ENCODE measurements at regions not wholly inside any gene's neighbourhood (a gene's known extent, or its start where the extent isn't known, plus 50 kb on each side); places are given as distances from the start of the nearest gene placed in this dataset.

DNA sequence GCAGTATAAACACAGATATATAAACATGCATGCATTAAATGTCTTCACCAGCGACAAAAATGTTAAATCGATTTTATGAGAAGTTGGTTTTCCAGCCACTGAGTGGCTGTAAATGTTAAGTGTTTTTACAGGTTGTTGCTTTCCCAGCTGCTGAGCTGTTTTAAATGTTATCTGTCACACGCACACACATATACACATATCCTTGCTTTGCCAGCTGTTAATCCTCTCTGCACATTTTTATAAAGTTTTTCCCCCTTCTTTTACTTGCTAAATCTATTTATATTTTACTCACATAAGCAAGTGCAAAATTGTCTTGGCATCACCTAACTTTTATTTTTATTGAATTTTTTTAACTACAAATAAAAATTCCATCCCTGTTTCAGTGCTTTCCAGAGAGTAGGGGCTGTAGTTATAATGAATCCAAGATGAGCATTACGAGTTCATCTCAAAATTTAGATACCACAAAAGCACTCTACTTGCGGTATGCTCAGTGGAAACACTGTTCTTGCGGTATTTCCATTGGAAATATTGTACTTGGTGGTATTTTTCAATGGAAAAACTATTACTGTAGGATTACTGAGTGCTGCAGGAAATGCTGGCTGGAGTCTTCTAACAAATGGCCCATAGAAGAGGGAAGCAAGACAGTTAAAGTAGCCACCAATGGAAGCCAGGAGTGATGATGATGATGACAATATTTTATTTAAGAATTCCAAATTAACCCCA, 124.9 kb upstream of the KCNJ16 start:
- TF ChIP-seq, protein P1, sequence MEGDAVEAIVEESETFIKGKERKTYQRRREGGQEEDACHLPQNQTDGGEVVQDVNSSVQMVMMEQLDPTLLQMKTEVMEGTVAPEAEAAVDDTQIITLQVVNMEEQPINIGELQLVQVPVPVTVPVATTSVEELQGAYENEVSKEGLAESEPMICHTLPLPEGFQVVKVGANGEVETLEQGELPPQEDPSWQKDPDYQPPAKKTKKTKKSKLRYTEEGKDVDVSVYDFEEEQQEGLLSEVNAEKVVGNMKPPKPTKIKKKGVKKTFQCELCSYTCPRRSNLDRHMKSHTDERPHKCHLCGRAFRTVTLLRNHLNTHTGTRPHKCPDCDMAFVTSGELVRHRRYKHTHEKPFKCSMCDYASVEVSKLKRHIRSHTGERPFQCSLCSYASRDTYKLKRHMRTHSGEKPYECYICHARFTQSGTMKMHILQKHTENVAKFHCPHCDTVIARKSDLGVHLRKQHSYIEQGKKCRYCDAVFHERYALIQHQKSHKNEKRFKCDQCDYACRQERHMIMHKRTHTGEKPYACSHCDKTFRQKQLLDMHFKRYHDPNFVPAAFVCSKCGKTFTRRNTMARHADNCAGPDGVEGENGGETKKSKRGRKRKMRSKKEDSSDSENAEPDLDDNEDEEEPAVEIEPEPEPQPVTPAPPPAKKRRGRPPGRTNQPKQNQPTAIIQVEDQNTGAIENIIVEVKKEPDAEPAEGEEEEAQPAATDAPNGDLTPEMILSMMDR (IDR thresholded peaks at IDR 0.05; ENCODE audit: low read length, missing control alignments): no peak
- DNase-seq (ENCODE audit: low read depth): no peak
- H3K4me3 ChIP-seq (replicated peaks; ENCODE audit: low read depth, low read length): no peak overlapping the region

DNA sequence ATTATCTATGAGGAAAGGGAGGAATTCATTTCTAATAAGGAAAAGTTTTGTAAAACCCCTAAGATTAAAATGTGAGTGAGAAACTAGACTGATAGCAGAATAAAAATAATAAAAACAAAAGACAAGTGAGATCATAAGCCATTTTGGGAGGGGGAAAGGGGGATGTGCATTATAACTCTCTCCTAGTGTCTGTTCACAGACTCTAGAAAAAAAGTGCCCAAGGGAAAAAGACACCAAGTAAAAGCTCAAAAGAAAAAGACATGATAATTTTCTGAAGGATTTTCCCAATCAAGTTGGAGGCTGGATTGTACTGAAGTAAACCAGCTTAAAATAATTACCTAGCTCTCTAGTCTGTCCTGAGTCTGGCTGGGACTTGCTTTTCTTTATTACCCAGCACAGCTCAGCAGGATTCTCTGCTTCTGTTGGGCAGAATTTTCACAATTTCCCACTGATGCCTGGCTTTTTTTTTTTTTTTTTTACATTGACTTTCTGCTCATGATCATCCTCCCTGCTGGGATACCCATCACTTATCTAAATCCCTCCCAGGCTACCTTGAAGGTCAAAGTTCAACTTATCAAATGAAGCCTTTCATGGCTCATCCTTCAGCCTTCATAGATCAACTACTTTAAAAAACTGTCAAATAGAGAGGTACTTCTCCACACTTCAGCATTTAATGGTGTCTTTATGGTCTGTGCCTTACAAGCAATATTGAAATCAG, 124.2 kb upstream of the KCNJ16 start:
- TF ChIP-seq, protein P1 (IDR thresholded peaks at IDR 0.05; ENCODE audit: low read length, missing control alignments): no peak
- no peak overlapping the region for H3K4me3 ChIP-seq (replicated peaks; ENCODE audit: low read depth, low read length)
- DNase-seq (ENCODE audit: low read depth): no peak

DNA sequence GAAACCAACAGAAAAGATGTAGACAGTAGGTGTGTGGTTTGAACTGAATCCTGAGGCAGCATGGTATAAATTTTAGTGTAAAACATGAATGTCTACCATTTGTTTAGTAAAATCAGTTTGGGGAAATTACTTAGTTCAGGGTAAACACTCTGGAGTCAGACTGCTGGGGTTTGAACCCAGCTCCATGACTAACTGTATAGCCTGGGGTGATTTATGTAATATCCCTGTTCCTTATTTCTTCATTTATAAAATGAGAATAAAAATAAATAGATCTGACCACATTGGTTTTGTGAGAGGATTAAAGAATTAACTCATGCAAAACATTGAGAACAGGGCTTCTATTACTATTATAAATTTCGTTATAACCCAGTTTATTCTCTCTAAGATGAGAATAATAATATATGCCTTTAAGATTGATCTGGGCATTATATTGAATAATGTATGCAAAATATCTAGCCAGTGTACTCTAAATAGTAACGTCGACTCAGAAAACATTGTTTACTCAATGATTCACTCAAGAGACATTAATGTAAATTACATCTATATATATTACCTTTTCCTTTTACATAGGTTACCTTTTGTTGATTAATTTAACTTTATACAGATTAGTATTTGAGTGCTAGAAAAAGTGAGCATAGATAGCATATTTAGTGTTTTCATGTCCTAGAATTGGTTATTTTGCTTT, 120.6 kb upstream of the KCNJ16 start:
- H3K4me3 ChIP-seq (replicated peaks; ENCODE audit: low read depth, low read length): no peak overlapping the region
- TF ChIP-seq, protein P1 (IDR thresholded peaks at IDR 0.05; ENCODE audit: low read length, missing control alignments): no peak
- no peak for DNase-seq (ENCODE audit: low read depth)

DNA sequence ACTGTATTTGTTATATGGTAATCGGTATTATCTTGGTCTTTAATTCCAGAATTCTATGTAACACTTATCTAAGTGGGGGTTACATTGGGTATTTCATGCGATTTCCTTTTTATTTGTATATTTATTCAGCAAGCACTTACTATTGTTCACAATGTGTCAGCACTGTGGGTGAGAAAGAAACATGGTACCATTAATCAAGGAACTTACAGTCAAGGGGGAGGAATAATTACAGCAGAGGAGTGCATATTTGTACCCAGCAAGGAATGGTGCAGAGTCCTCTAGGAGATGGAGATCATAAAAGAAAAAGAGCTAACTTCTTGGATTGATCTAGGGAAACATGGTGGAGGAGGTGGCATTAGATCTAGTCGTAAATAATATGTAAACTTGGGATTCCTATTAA, 117.0 kb upstream of the KCNJ16 start:
- no peak for DNase-seq (ENCODE audit: low read depth)
- TF ChIP-seq, protein P1 (IDR thresholded peaks at IDR 0.05; ENCODE audit: low read length, missing control alignments): no peak
- no peak overlapping the region for H3K4me3 ChIP-seq (replicated peaks; ENCODE audit: low read depth, low read length)

DNA sequence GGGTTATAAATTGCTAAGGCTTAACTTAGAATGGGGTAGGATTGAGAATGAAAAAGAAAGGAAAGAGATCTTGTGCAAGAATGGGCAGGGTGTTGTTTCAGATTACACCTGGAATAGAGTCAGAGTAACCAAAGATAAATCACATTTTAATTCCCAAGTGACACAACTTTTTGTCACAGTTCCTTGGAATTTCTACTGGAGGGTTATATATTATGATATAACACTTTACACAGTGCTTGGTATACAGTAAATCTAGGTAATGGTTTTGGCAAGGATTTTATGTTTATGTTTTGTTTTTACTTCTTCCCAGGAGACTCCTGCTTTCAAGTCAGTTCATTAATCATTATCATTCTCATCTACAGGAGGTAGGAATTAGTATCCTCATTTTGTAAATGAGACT, 115.7 kb upstream of the KCNJ16 start:
- H3K4me3 ChIP-seq (replicated peaks; ENCODE audit: low read depth, low read length): no peak overlapping the region
- TF ChIP-seq, protein P1 (IDR thresholded peaks at IDR 0.05; ENCODE audit: low read length, missing control alignments): no peak
- no peak for DNase-seq (ENCODE audit: low read depth)

DNA sequence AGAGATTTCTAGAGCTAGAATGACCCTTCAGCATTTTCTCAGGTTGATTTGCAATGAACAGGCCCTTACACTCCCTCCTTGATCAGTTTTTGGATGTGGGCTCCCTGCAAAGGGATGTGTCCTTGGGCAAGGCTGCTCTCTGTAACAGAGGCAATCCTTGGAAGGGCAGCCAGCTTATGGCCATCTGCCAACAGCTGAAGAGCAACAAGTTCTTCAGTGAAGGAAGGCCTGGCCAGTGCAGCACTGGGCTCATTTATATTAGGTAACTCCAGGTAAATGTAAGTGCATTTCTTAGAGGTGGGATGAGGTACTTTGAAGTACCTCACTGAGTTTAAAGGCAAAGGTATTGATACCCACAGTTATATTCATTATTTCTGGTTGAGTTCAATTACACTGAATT, 114.3 kb upstream of the KCNJ16 start:
- no peak overlapping the region for H3K4me3 ChIP-seq (replicated peaks; ENCODE audit: low read depth, low read length)

More for the DNA sequence above, 114.3 kb upstream of the KCNJ16 start:
- no peak for DNase-seq (ENCODE audit: low read depth)
- TF ChIP-seq, protein P1 (IDR thresholded peaks at IDR 0.05; ENCODE audit: low read length, missing control alignments): no peak

Measured in fibroblast of pulmonary artery (primary cell).